Activated T-cell treated with anti-CD3 and anti-CD28 coated beads, Interleukin-2, amount 50 U/mL, for 4 hours (primary cell): ENCODE measurements at regions not wholly inside any gene's neighbourhood (a gene's known extent, or its start where the extent isn't known, plus 50 kb on each side); places are given as distances from the start of the nearest gene placed in this dataset.
"Not testable (repeated sequence)": the region's sequence is repeated elsewhere in the genome, so short reads cannot be mapped to it uniquely, and the experiment has no call there.

Source experiments
- ATAC-seq, 2 donors: fragments of 200-7000 bp; cut with Tn5 transposase; one replicate each; pipeline ENCODE4 v1.10.0; 2021
- DNase-seq: peaks from one replicate; pipeline ENCODE4 v3.0.0-alpha.2; 2020
- H3K27me3 Mint-ChIP-seq: one replicate; pipeline ENCODE4 v1.8.0; 2021; ENCODE audit warnings: low read depth, mixed read lengths
- H3K36me3 Mint-ChIP-seq: one replicate; pipeline ENCODE4 v1.8.0; 2022; ENCODE audit warnings: mixed read lengths; ENCODE audit not compliant: insufficient read depth
- H3K4me1 Mint-ChIP-seq: one replicate; pipeline ENCODE4 v1.8.0; 2021; ENCODE audit warnings: low read depth, mixed read lengths
- H3K4me3 Mint-ChIP-seq: one replicate; pipeline ENCODE4 v1.8.0; 2021; ENCODE audit warnings: mild to moderate bottlenecking, moderate library complexity, mixed read lengths
- H3K9me3 Mint-ChIP-seq: one replicate; pipeline ENCODE4 v1.8.0; 2021; ENCODE audit warnings: mixed read lengths

GRCh38 chr1:24250224-24250623, 63.1 kb upstream of the IFNLR1 start:
- H3K4me3 Mint-ChIP-seq = no peak overlapping the region
- no peaks in the 10 kb centered on the region for H3K4me1 Mint-ChIP-seq
- DNase-seq (no peak), ATAC-seq (no peak)
- no peaks in the 10 kb centered on the region for H3K9me3 Mint-ChIP-seq
- H3K27me3 Mint-ChIP-seq = no peaks in the 10 kb centered on the region
- no peaks in the 10 kb centered on the region for H3K36me3 Mint-ChIP-seq

DNA sequence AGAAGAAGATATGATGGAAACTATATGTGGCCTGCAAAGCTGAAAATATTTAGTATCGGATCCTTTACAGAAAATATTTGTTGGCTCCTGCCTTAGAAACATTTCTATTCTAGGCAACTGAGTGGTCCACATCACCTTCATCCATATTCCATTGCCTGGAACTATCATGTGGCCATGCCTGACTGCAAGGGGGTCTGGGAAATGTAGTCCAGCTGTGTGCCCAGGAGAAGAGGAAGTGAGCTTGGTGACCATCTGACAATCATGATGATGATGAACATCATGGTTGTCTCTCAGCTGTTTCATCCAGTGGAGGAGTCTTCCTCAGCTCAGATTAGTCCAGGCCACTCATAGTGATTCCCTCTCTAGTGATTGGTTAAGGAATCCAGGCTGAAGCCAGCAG, 61.8 kb upstream of the IFNLR1 start:
- no peaks in the 10 kb centered on the region for H3K36me3 Mint-ChIP-seq
- no peaks in the 10 kb centered on the region for H3K4me1 Mint-ChIP-seq
- no peak for ATAC-seq
- DNase-seq = no peak
- H3K27me3 Mint-ChIP-seq = no peaks in the 10 kb centered on the region
- H3K9me3 Mint-ChIP-seq = no peaks in the 10 kb centered on the region
- H3K4me3 Mint-ChIP-seq = no peak overlapping the region

DNA sequence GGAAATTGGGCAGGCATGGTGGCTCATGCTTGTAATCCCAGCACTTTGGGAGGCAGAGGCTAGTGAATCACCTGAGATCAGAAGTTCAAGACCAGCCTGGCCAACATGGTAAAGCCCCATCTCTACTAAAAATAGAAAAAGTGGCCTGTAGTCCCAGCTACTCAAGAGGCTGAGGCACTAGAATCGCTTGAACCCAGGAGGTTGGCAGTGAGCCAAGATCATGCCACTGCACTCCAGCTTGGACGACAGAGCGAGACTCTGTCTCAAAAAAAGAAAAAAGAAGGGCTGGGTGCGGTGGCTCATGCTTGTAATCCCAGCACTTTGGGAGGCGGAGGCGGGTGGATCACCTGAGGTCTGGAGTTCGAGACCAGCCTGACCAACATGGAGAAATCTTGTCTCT, 60.2 kb upstream of the IFNLR1 start:
- not testable (repeated sequence) for H3K9me3 Mint-ChIP-seq, H3K27me3 Mint-ChIP-seq, H3K36me3 Mint-ChIP-seq, H3K4me1 Mint-ChIP-seq, ATAC-seq, H3K4me3 Mint-ChIP-seq, DNase-seq

DNA sequence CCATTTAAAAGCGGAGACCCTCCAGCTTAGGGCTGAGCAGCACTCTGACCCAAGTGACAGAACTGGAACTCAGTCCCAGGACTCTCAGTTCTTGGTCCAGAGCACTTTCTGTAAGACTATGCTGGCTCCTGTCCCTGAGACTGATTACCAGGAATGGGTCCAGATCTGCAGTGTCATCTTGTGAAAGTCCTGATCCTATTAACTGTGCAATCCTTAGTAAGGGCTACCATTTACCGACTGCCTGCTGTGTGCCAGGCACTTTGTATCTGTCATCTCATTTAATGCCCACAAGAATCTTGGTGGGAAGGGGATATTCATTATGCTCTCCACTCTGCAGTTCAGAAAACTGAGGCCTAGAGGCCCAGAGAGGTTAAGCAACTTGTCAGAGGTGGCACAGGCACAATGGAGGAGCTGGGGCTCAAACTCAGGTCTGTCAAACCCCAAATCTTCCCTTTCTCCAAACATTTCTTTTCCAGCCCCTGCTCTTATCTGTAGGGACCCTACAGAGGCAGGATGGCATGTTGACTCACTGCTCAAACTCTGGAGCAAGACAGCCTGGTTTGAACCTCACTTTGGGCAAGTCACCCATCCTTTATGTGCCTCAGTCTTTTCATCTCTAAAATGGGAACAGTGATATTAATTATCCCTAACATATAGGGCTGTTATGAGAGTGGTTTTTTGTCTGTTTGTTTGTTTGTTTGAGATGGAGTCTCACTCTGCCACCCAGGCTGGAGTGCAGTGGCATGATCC, 57.6 kb upstream of the IFNLR1 start:
- ATAC-seq (no peak), DNase-seq (no peak)
- Mint-ChIP-seq H3K9me3 (no peaks in the 10 kb centered on the region), H3K36me3 (no peaks in the 10 kb centered on the region), H3K4me1 (no peaks in the 10 kb centered on the region), H3K4me3 (no peak overlapping the region), H3K27me3 (no peaks in the 10 kb centered on the region)

GRCh38 chr1:24237750-24238395, 50.8 kb upstream of the IFNLR1 start:
- peaks cover 9% of the 10 kb centered on the region for H3K4me1 Mint-ChIP-seq
- H3K4me3 Mint-ChIP-seq = no peak overlapping the region
- H3K36me3 Mint-ChIP-seq = no peaks in the 10 kb centered on the region
- no peak for DNase-seq
- H3K9me3 Mint-ChIP-seq = peaks cover 3% of the 10 kb centered on the region
- peaks cover 6% of the 10 kb centered on the region for H3K27me3 Mint-ChIP-seq
- ATAC-seq = no peak

DNA sequence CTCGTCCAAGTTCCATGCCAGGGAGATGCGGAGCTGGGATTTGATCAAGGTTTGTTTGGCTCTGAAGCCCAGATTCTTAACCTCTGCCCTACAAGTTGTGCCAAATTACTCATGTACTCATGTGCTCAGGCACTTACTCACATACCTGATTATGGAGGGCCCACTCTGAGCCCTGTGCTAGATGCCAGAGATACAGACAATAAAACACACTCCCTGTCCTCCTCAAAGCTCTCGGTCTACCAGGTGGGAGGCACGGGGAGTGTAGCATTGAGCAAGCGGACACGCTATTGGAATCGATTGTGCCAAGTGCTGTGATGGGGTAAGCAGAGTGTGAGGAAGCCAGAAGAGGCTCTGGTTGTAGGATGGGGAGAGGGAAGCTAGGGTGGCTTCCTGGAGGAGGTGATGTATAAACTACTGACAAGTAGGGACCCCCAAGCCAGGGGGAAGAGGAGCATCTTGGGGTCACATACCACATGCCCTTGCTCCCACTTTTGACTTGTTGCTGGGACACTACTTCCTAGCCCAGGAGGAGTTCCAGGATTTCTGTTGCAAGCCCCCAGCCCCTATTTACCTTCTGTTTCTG, 49.8 kb upstream of the IFNLR1 start:
- Mint-ChIP-seq H3K4me1 (peaks cover 9% of the 10 kb centered on the region), H3K9me3 (peaks cover 3% of the 10 kb centered on the region), H3K36me3 (no peaks in the 10 kb centered on the region), H3K4me3 (no peak overlapping the region), H3K27me3 (peaks cover 6% of the 10 kb centered on the region)
- no peak for DNase-seq
- ATAC-seq = peak; percentile 42 to 53
